BLaER1 treated with 17β-estradiol and CSF1 and Interleukin-3, amounts not matched to agents 10 nM and 100 nM (cell line): ENCODE measurements at regions not wholly inside any gene's neighbourhood (a gene's known extent, or its start where the extent isn't known, plus 50 kb on each side); places are given as distances from the start of the nearest gene placed in this dataset.

Experiments used
- H3K27ac ChIP-seq, 11 experiments: shearing (Covaris generic); formaldehyde crosslinking; 2 replicates each; pipeline ENCODE4 v1.8.1; 2022
- H3K27me3 ChIP-seq, 11 experiments: shearing (Covaris generic); formaldehyde crosslinking; 2 replicates each; pipeline ENCODE4 v1.8.1; 2022
- H3K36me3 ChIP-seq, 11 experiments: shearing (Covaris generic); formaldehyde crosslinking; 2 replicates each; pipeline ENCODE4 v1.8.1; 2022
- H3K4me1 ChIP-seq, 10 experiments: shearing (Covaris generic); formaldehyde crosslinking; 2 replicates each; pipeline ENCODE4 v1.8.1; 2022
- H3K4me2 ChIP-seq, 11 experiments: shearing (Covaris generic); formaldehyde crosslinking; 2 replicates each; pipeline ENCODE4 v1.8.1; 2022
- H3K4me3 ChIP-seq, 10 experiments: shearing (Covaris generic); formaldehyde crosslinking; 2 replicates each; pipeline ENCODE4 v1.8.1; 2022
- H3K9ac ChIP-seq, 11 experiments: shearing (Covaris generic); formaldehyde crosslinking; 2 replicates each; pipeline ENCODE4 v1.8.1; 2022
- H3K9me3 ChIP-seq, 11 experiments: shearing (Covaris generic); formaldehyde crosslinking; replicated peaks in 1 of 11; 2 replicates each; pipeline ENCODE4 v1.8.1; 2022
- H4K20me1 ChIP-seq, 11 experiments: shearing (Covaris generic); formaldehyde crosslinking; 2 replicates each; pipeline ENCODE4 v1.8.1; 2022
- Cebpa-rat ChIP-seq, 11 experiments: shearing (Covaris generic); IDR thresholded peaks; 2 replicates each; pipeline ENCODE4 v1.8.1; 2022

- H3K9me3 ChIP-seq: no peaks in the 10 kb centered on the region
- H3K4me3 ChIP-seq: no peak overlapping the region
- H3K4me2 ChIP-seq: peak overlapping the region in 3 of 11 experiments; percentile 1 to 51 (median 33); a peak in 3 of 22 replicates
- peaks cover 0 to 14% (median 0%) of the 10 kb centered on the region in 10 experiments; a peak in 5 of 20 replicates for H3K4me1 ChIP-seq
- no peak overlapping the region for H3K27ac ChIP-seq
- H3K27me3 ChIP-seq: no peaks in the 10 kb centered on the region
- no peaks in the 10 kb centered on the region for H3K36me3 ChIP-seq
- no peak for TF ChIP-seq Cebpa-rat (IDR thresholded peaks at IDR 0.05)
- no peaks in the 10 kb centered on the region for H4K20me1 ChIP-seq
- H3K9ac ChIP-seq: no peak overlapping the region
These were observed 104.2 kb upstream of the RAB18 start for GRCh38 chr10:27399871-27400270.

DNA sequence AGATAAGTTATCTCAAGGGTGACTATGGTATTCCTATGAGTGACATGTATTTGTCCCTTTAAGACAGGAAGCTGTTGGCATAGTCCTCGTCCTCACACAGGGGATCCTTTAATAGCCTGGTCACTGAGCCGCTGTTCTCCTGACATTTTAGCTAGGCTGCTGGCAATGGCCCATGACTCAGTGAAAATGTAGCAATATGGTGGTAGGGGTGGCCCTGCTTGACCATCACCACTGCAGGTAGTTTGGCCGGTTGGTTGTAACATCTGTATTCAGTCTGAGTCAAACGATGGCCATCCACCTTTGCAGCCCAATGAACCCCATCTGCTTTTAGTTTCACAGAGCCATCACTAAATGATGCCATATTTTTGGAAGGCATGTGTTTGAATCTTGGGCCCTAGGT lies 110.1 kb upstream of the RAB18 start:
- Histone ChIP-seq H3K27ac (no peak overlapping the region), H3K36me3 (no peaks in the 10 kb centered on the region)

GRCh38 chr10:27392606-27393005 lies 111.5 kb upstream of the RAB18 start:
- Histone ChIP-seq H3K9me3 (peaks cover 0 to 35% (median 15%) of the 10 kb centered on the region in 11 experiments; a peak in 16 of 22 replicates), H3K9ac (no peak overlapping the region), H4K20me1 (no peaks in the 10 kb centered on the region), H3K4me1 (no peaks in the 10 kb centered on the region), H3K36me3 (no peaks in the 10 kb centered on the region), H3K27ac (no peak overlapping the region), H3K4me3 (no peak overlapping the region), H3K4me2 (no peak overlapping the region), H3K27me3 (no peaks in the 10 kb centered on the region)
- TF ChIP-seq Cebpa-rat (IDR thresholded peaks at IDR 0.05): no peak

More for the DNA sequence above, 110.1 kb upstream of the RAB18 start:
- H3K9ac ChIP-seq: no peak overlapping the region
- no peaks in the 10 kb centered on the region for H3K27me3 ChIP-seq
- no peak for TF ChIP-seq Cebpa-rat (IDR thresholded peaks at IDR 0.05)
- no peaks in the 10 kb centered on the region for H3K4me1 ChIP-seq
- H4K20me1 ChIP-seq: no peaks in the 10 kb centered on the region
- no peak overlapping the region for H3K4me3 ChIP-seq
- H3K4me2 ChIP-seq: no peak overlapping the region
- peaks cover 0 to 35% (median 15%) of the 10 kb centered on the region in 11 experiments; a peak in 16 of 22 replicates for H3K9me3 ChIP-seq

- H3K9ac ChIP-seq: no peak overlapping the region
- no peak overlapping the region for H3K27ac ChIP-seq
- no peaks in the 10 kb centered on the region for H3K36me3 ChIP-seq
- H4K20me1 ChIP-seq: no peaks in the 10 kb centered on the region
- H3K4me2 ChIP-seq: no peak overlapping the region
- peaks cover 0 to 35% (median 15%) of the 10 kb centered on the region in 11 experiments; a peak in 16 of 22 replicates for H3K9me3 ChIP-seq
- no peaks in the 10 kb centered on the region for H3K4me1 ChIP-seq
- no peak overlapping the region for H3K4me3 ChIP-seq
- no peak for TF ChIP-seq Cebpa-rat (IDR thresholded peaks at IDR 0.05)
- H3K27me3 ChIP-seq: no peaks in the 10 kb centered on the region
These were observed 112.2 kb upstream of the RAB18 start for GRCh38 chr10:27391916-27392315.

GRCh38 chr10:27391325-27391724 lies 112.8 kb upstream of the RAB18 start:
- TF ChIP-seq Cebpa-rat (IDR thresholded peaks at IDR 0.05): no peak
- Histone ChIP-seq H3K27me3 (no peaks in the 10 kb centered on the region), H3K4me3 (no peak overlapping the region), H4K20me1 (no peaks in the 10 kb centered on the region), H3K27ac (no peak overlapping the region), H3K36me3 (no peaks in the 10 kb centered on the region), H3K4me1 (no peaks in the 10 kb centered on the region), H3K9me3 (peaks cover 0 to 35% (median 15%) of the 10 kb centered on the region in 11 experiments; a peak in 16 of 22 replicates), H3K9ac (no peak overlapping the region), H3K4me2 (no peak overlapping the region)

- Histone ChIP-seq H3K9me3 (peaks cover 0 to 35% (median 15%) of the 10 kb centered on the region in 11 experiments; a peak in 16 of 22 replicates), H3K4me3 (no peak overlapping the region), H3K27ac (no peak overlapping the region), H3K9ac (no peak overlapping the region), H3K4me2 (no peak overlapping the region), H3K4me1 (no peaks in the 10 kb centered on the region), H3K36me3 (no peaks in the 10 kb centered on the region), H4K20me1 (no peaks in the 10 kb centered on the region), H3K27me3 (no peaks in the 10 kb centered on the region)
- no peak for TF ChIP-seq Cebpa-rat (IDR thresholded peaks at IDR 0.05)
These were observed 113.4 kb upstream of the RAB18 start for GRCh38 chr10:27390681-27391080.

- Histone ChIP-seq H4K20me1 (no peaks in the 10 kb centered on the region), H3K36me3 (no peaks in the 10 kb centered on the region), H3K9me3 (peaks cover 0 to 30% (median 15%) of the 10 kb centered on the region in 11 experiments; a peak in 16 of 22 replicates), H3K9ac (no peak overlapping the region), H3K4me2 (no peak overlapping the region), H3K4me1 (peaks cover 0 to 5% (median 0%) of the 10 kb centered on the region in 10 experiments; a peak in 6 of 20 replicates), H3K27me3 (no peaks in the 10 kb centered on the region), H3K4me3 (no peak overlapping the region), H3K27ac (no peak overlapping the region)
- TF ChIP-seq Cebpa-rat (IDR thresholded peaks at IDR 0.05): no peak
These were observed 115.2 kb upstream of the RAB18 start for GRCh38 chr10:27388761-27389399.

DNA sequence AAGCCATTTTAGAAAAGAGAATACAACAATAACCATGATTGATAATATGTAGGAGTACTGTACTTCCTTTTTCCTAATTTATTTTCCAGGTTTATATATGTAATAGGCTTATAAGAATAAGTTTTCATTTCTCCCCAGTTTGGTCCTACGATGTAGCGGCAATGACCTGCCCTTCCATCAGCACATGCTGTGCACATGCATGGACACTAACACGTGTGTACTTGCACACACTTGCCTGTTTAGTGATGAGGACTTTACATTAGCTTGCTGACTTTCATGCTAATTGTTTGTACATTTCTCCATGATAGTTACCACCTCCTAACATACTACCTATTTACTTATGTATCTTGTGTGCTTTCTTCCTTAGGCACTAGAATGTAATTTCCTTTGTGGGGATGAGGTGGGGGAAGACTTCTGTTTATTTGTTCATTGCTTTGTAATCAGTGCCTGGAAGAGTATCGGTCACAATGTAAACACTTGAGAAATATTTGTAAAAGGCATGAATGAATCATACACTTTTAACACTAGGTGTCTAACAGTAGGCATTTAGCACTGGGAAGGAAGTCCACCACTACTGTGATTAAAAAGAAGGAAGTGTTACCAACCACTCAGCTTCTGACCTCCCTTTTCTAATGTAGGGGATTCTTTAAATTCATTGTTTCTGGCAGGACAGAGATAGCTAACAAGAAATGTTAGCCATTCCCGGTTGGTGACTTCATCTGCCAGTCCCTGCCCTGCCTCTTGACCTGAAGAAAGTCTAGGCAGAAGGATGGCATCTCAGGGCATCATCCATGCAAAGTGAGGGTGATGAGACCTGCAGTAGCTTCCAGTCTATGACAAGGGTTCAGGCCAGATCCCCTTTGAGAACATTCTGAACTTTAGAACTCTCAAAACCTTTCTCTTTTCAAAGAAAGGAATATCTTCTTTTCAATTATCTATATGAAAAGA lies 120.2 kb upstream of the RAB18 start:
- Histone ChIP-seq H3K4me2 (peak overlapping the region in 3 of 11 experiments; percentile 28 to 33 (median 32); a peak in 6 of 22 replicates), H3K4me3 (no peak overlapping the region), H3K27me3 (no peaks in the 10 kb centered on the region), H3K9ac (no peak overlapping the region), H3K4me1 (peaks cover 0 to 11% (median 0%) of the 10 kb centered on the region in 10 experiments; a peak in 6 of 20 replicates), H3K27ac (no peak overlapping the region), H3K36me3 (no peaks in the 10 kb centered on the region), H4K20me1 (no peaks in the 10 kb centered on the region), H3K9me3 (peaks cover 0 to 6% (median 4%) of the 10 kb centered on the region in 11 experiments; a peak in 6 of 22 replicates)
- TF ChIP-seq Cebpa-rat (IDR thresholded peaks at IDR 0.05): no peak

DNA sequence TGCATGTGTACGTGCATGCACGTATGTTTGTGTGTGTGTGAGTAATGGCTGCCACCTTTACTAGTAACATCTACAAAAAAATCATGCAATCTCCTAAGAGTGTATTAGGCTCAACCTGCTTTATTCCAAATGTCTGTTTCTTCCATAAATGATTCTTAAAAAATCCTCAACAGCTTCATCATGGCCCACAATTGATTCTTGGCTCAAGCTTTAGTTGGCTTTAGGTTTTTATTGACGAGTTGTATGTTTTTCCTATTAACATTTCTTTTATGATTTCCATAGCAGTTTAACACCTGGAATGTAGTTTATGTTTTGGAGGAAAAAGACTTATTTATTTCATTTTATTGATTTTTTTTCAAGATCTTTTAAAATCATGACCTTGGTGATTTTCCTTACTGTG lies 121.9 kb upstream of the RAB18 start:
- H3K4me3 ChIP-seq: no peak overlapping the region
- no peak overlapping the region for H3K4me2 ChIP-seq
- H3K36me3 ChIP-seq: no peaks in the 10 kb centered on the region
- TF ChIP-seq Cebpa-rat (IDR thresholded peaks at IDR 0.05): no peak
- no peak overlapping the region for H3K9ac ChIP-seq
- peaks cover 0 to 7% (median 4%) of the 10 kb centered on the region in 11 experiments; a peak in 6 of 22 replicates for H3K9me3 ChIP-seq
- H3K27ac ChIP-seq: no peak overlapping the region
- no peaks in the 10 kb centered on the region for H3K27me3 ChIP-seq
- no peaks in the 10 kb centered on the region for H4K20me1 ChIP-seq
- H3K4me1 ChIP-seq: peaks cover 0 to 11% (median 0%) of the 10 kb centered on the region in 10 experiments; a peak in 6 of 20 replicates
